Stomach (tissue), 4 donors: ENCODE measurements at regions not wholly inside any gene's neighbourhood (a gene's known extent, or its start where the extent isn't known, plus 50 kb on each side); places are given as distances from the start of the nearest gene placed in this dataset.

Source experiments
- EP300 ChIP-seq: sonication (generic); formaldehyde crosslinking; IDR thresholded peaks from one replicate; pipeline ENCODE4 v1.6.1; 2017; ENCODE audit warnings: antibody characterized with exemption
- POLR2A ChIP-seq, 4 donors: fragments of 450-650 bp; IDR thresholded peaks; one replicate each; pipeline ENCODE4 v1.6.1; 2016; ENCODE audit warnings: antibody characterized with exemption in 4 of 4, control low read depth in 2 of 4, mild to moderate bottlenecking in 1 of 4, moderate library complexity in 1 of 4
- POLR2AphosphoS5 ChIP-seq, 3 donors: sonication (generic); formaldehyde crosslinking; IDR thresholded peaks; one replicate each; pipeline ENCODE4 v1.6.1; 2016; ENCODE audit warnings: antibody characterized with exemption in 3 of 3
- TF ChIP-seq, protein P1 (sequence below), 7 experiments: fragments of 450-650 bp in 4 of 7; fragments of 200-600 bp in 3 of 7; sonication (generic) in 3 of 7; IDR thresholded peaks; one replicate each; pipeline ENCODE4 v1.5.1; 2016 to 2019; ENCODE audit warnings: antibody characterized with exemption in 7 of 7, control low read depth in 2 of 7, mild to moderate bottlenecking in 1 of 7

DNA sequence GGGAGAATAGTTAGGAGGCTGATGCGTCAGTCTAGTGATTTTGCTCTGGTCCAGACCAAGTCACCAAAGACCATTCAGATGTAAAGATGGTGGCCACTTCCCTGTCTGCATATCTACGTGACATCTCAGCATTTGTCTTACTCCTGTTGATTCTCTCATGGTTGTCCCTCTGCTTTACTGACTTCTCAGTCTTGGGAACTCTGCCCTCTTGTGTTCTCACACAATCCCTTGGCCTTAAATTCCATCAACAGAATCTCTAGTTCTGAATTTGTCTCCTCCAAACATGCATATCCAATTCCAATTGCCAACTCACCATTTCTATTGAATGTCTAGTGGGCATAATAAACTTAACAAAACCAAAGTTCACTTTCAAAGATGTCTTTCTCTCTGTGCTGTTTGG, 147.8 kb downstream of the SLC24A2 start:
- TF ChIP-seq, protein P1, sequence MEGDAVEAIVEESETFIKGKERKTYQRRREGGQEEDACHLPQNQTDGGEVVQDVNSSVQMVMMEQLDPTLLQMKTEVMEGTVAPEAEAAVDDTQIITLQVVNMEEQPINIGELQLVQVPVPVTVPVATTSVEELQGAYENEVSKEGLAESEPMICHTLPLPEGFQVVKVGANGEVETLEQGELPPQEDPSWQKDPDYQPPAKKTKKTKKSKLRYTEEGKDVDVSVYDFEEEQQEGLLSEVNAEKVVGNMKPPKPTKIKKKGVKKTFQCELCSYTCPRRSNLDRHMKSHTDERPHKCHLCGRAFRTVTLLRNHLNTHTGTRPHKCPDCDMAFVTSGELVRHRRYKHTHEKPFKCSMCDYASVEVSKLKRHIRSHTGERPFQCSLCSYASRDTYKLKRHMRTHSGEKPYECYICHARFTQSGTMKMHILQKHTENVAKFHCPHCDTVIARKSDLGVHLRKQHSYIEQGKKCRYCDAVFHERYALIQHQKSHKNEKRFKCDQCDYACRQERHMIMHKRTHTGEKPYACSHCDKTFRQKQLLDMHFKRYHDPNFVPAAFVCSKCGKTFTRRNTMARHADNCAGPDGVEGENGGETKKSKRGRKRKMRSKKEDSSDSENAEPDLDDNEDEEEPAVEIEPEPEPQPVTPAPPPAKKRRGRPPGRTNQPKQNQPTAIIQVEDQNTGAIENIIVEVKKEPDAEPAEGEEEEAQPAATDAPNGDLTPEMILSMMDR (IDR thresholded peaks at IDR 0.05) = no peak
- TF ChIP-seq POLR2AphosphoS5 (IDR thresholded peaks at IDR 0.05) (no peak), EP300 (no peak), POLR2A (IDR thresholded peaks at IDR 0.05) (no peak)
